GM12878 (cell line): ENCODE measurements at regions not wholly inside any gene's neighbourhood (a gene's known extent, or its start where the extent isn't known, plus 50 kb on each side); places are given as distances from the start of the nearest gene placed in this dataset.

Experiments used
- ATAC-seq: fragments of 200-7000 bp; cut with Tn5 transposase; 3 replicates; pipeline ENCODE4 v1.9.1; 2020; ENCODE audit warnings: mild to moderate bottlenecking, moderate library complexity
- BruUV-seq: library from RNA; stranded (reverse); fragments of 400-500 nt; replicated peaks from 2 replicates; lab custom pipeline; 2021; lab: Mats Ljungman, UMichigan
- CTCF ChIA-PET: fragments of 300-600 bp; sonication (Branson Sonifier 250); formaldehyde crosslinking; extraction: SDS; loops from one replicate; lab custom pipeline; 2021; ENCODE audit warnings: inconsistent platforms; lab: Yijun Ruan, JAX
- POLR2A ChIA-PET: fragments of 350-600 bp; formaldehyde crosslinking; extraction: SDS; loops from one replicate; lab custom pipeline; 2021; ENCODE audit warnings: inconsistent platforms; lab: Charles Lee
- RAD21 ChIA-PET: fragments of 300-600 bp; sonication (Branson Sonifier 250); formaldehyde crosslinking; loops from one replicate; lab custom pipeline; 2023; ENCODE audit warnings: antibody characterized with exemption; ENCODE audit not compliant: unreplicated experiment; lab: Charles Lee
- SMC1A ChIA-PET: fragments of 300-600 bp; sonication (Branson Sonifier 250); formaldehyde crosslinking; loops from one replicate; lab custom pipeline; 2023; ENCODE audit not compliant: unreplicated experiment, uncharacterized antibody; lab: Charles Lee
- DNase-seq: peaks from one replicate; pipeline ENCODE4 v3.0.0-alpha.2; 2011; ENCODE audit warnings: low read depth, low spot score
- FAIRE-seq: peaks from 3 replicates; lab custom pipeline; 2011; peaks lifted over from hg19 to GRCh38; lab: Jason Lieb, UNC
- H2AFZ ChIP-seq: 2 replicates; pipeline ENCODE4 v1.6.0; 2011; ENCODE audit warnings: low read depth, low read length, control low read depth; ENCODE audit not compliant: control insufficient read depth
- H3K27ac ChIP-seq: 2 replicates; pipeline ENCODE4 v1.5.1; 2011; ENCODE audit warnings: control low read depth; ENCODE audit not compliant: control insufficient read depth, insufficient read depth
- H3K27me3 ChIP-seq, 2 experiments: replicated peaks in 1 of 2; 2 replicates each; pipeline versions ENCODE4 v1.6.0 to v1.6.1; 2011; ENCODE audit warnings: low read length in 1 of 2; ENCODE audit not compliant: control insufficient read depth in 2 of 2, insufficient read depth in 2 of 2
- H3K36me3 ChIP-seq, 2 experiments: 2 replicates each; pipeline ENCODE4 v1.5.1; 2011; ENCODE audit warnings: low read length in 1 of 2; ENCODE audit not compliant: control insufficient read depth in 2 of 2, insufficient read depth in 2 of 2
- H3K4me1 ChIP-seq: 2 replicates; pipeline ENCODE4 v1.6.1; 2011; ENCODE audit warnings: mild to moderate bottlenecking, low read length, moderate library complexity, mixed read lengths; ENCODE audit not compliant: control insufficient read depth, insufficient read depth
- H3K4me2 ChIP-seq: 2 replicates; pipeline ENCODE4 v1.6.0; 2011; ENCODE audit warnings: control low read depth; ENCODE audit not compliant: control insufficient read depth, insufficient read depth
- H3K4me3 ChIP-seq: fragments of 200-600 bp; sonication (generic); 2 replicates; pipeline ENCODE4 v1.5.1; 2016
- H3K79me2 ChIP-seq: 2 replicates; pipeline ENCODE4 v1.6.0; 2011; ENCODE audit warnings: low read length; ENCODE audit not compliant: control insufficient read depth, insufficient read depth
- H3K9ac ChIP-seq: 2 replicates; pipeline ENCODE4 v1.8.0; 2011; ENCODE audit warnings: low read length, control low read depth, mixed read lengths; ENCODE audit not compliant: control insufficient read depth, insufficient read depth
- H3K9me3 ChIP-seq: replicated peaks from 3 replicates; pipeline ENCODE4 v1.5.1; 2011; ENCODE audit warnings: mild to moderate bottlenecking, low read length; ENCODE audit not compliant: control insufficient read depth, insufficient read depth
- H4K20me1 ChIP-seq: 2 replicates; pipeline ENCODE4 v1.6.0; 2011; ENCODE audit not compliant: control insufficient read depth, insufficient read depth
- ATF7 ChIP-seq: fragments of 450-650 bp; IDR thresholded peaks from 2 replicates; pipeline ENCODE4 v1.6.1; 2016; ENCODE audit warnings: low read depth, mild to moderate bottlenecking
- ETV6 ChIP-seq, 2 experiments: fragments of 450-650 bp in 1 of 2; IDR thresholded peaks in 1 of 2; conservative IDR thresholded peaks in 1 of 2; 2 replicates each; pipeline ENCODE4 v1.6.1; 2014; ENCODE audit warnings: antibody characterized with exemption in 1 of 2, borderline replicate concordance in 1 of 2, low read depth in 1 of 2, mild to moderate bottlenecking in 1 of 2, moderate library complexity in 1 of 2
- FOS ChIP-seq: IDR thresholded peaks from 3 replicates; pipeline ENCODE4 v1.6.1; 2011; ENCODE audit warnings: borderline replicate concordance; ENCODE audit not compliant: insufficient read length; ENCODE audit errors: extremely low read depth
- GATAD2B ChIP-seq: fragments of 450-650 bp; conservative IDR thresholded peaks from 2 replicates; pipeline ENCODE4 v1.6.1; 2017; ENCODE audit warnings: low read depth, mild to moderate bottlenecking, moderate library complexity
- IRF4 ChIP-seq: IDR thresholded peaks from 2 replicates; pipeline ENCODE4 v1.6.1; 2011; ENCODE audit warnings: low read depth, low read length
- MEF2A ChIP-seq: IDR thresholded peaks from 2 replicates; pipeline ENCODE4 v1.6.1; 2011; ENCODE audit warnings: low read depth, mild to moderate bottlenecking, low read length, moderate library complexity; ENCODE audit not compliant: insufficient read depth
- MEF2B ChIP-seq: fragments of 450-650 bp; IDR thresholded peaks from 2 replicates; pipeline ENCODE4 v1.6.1; 2018; ENCODE audit warnings: mild to moderate bottlenecking, moderate library complexity; ENCODE audit not compliant: partially characterized antibody, poor library complexity, severe bottlenecking
- NBN ChIP-seq: fragments of 450-650 bp; IDR thresholded peaks from 2 replicates; pipeline ENCODE4 v1.6.1; 2016
- PKNOX1 ChIP-seq: fragments of 450-650 bp; IDR thresholded peaks from 2 replicates; pipeline ENCODE4 v1.6.1; 2016; ENCODE audit warnings: mild to moderate bottlenecking
- RUNX3 ChIP-seq: IDR thresholded peaks from 2 replicates; pipeline ENCODE4 v1.6.1; 2012; ENCODE audit warnings: low read length, inconsistent platforms
- SRF ChIP-seq, 2 experiments: IDR thresholded peaks; 2 replicates each; pipeline ENCODE4 v1.6.1; 2011; ENCODE audit warnings: low read depth in 2 of 2, low read length in 2 of 2, mild to moderate bottlenecking in 1 of 2, moderate library complexity in 1 of 2
- USF2 ChIP-seq: IDR thresholded peaks from 2 replicates; pipeline ENCODE4 v1.6.1; 2011; ENCODE audit warnings: low read depth, low read length, improper control_type of control experiment, borderline replicate concordance
- ZBTB33 ChIP-seq: fragments of 450-650 bp; IDR thresholded peaks from 2 replicates; pipeline ENCODE4 v1.6.1; 2017; ENCODE audit warnings: mild to moderate bottlenecking
- ZNF622 ChIP-seq: fragments of 450-650 bp; IDR thresholded peaks from 2 replicates; pipeline ENCODE4 v1.6.1; 2017; ENCODE audit warnings: mild to moderate bottlenecking, inconsistent platforms
- WGBS: methylation state at CpG from one replicate; pipeline ENCODE4 v1.1.6; 2016; ENCODE audit warnings: low lambda C conversion rate; ENCODE audit not compliant: insufficient replicate concordance, insufficient coverage; ENCODE audit errors: missing lambda C conversion rate; 5-methylcytosine and 5-hydroxymethylcytosine counted together
- in situ Hi-C: fragments of 300-500 bp; cut with MboI; formaldehyde crosslinking; loops from 9 replicates; pipeline ENCODE4 v1.14.3; 2018; ENCODE audit warnings: mixed read lengths
- intact Hi-C: fragments of 100-400 bp; cut with micrococcal nuclease; formaldehyde crosslinking; loops from one replicate; pipeline ENCODE4 v1.14.2; 2022; ENCODE audit not compliant: unreplicated experiment
- TF ChIP-seq, protein P1 (sequence below): fragments of 450-650 bp; IDR thresholded peaks from 2 replicates; pipeline ENCODE4 v1.6.1; 2017; ENCODE audit warnings: mild to moderate bottlenecking, low read depth, inconsistent platforms; ENCODE audit not compliant: poor library complexity, severe bottlenecking
- TF ChIP-seq, protein P2 (sequence below): IDR thresholded peaks from 2 replicates; pipeline ENCODE4 v1.6.1; 2011; ENCODE audit warnings: low read depth, mild to moderate bottlenecking, low read length, moderate library complexity, borderline replicate concordance; ENCODE audit errors: extremely low read depth

DNA sequence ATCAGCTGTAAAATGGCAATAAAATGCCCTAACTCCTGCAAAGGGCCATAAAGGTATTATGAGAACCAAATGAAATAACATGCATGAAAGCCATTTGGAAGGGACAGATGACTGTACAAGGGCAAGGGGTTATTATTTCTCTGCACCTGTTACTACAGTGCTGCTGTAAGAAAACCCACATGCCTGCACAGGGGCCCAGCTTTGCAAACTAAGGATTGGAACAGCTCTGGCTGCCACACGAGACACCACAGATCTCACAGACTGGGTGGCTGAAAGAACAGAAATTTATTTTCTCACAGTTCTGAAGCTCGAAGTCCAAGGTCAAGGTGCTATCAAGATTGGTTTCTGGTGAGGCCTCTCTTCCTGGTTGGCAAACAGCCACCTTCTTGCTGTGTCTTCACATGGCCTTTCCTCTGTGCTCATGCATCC, 409.0 kb upstream of the NRP1 start:
- H3K79me2 ChIP-seq, result no peaks in the 10 kb centered on the region
- intact Hi-C loops, result no loop called here
- ATAC-seq (peak; percentile 81), FAIRE-seq (no peak), DNase-seq (peak; percentile 19)
- POLR2A ChIA-PET, result interaction anchor here (0.6 to 1.5 kb wide), 3 partner anchors 26 to 36 kb away, joined by 3 to 4 read pairs (median 4); no protein-coding TSS in a partner anchor
- RAD21 ChIA-PET, result interaction anchor here (0.6 to 3.8 kb wide), 31 partner anchors 9 to 895 kb away, joined by 3 to 27 read pairs (median 4); no protein-coding TSS in a partner anchor
- SMC1A ChIA-PET, result interaction anchor here (0.6 to 4.0 kb wide), 25 partner anchors 8 to 704 kb away, joined by 3 to 71 read pairs (median 5); partner anchors contain the start of gene NRP1
- H3K27ac ChIP-seq, result no peak overlapping the region
- no peaks in the 10 kb centered on the region for H3K27me3 ChIP-seq
- 0% methylated on average over 2 of the region's 2 CpGs for WGBS
- H3K9ac ChIP-seq, result no peak overlapping the region
- no peaks in the 10 kb centered on the region for H3K36me3 ChIP-seq
- BruUV-seq, result no TSS peak
- H3K4me3 ChIP-seq, result no peak overlapping the region
- no peaks in the 10 kb centered on the region for H3K9me3 ChIP-seq
- H2AFZ ChIP-seq, result no peak overlapping the region
- CTCF ChIA-PET, result interaction anchor here (0.9 to 1.8 kb wide), 6 partner anchors 9 to 367 kb away, joined by 3 to 6 read pairs (median 3); no protein-coding TSS in a partner anchor
- H4K20me1 ChIP-seq, result no peaks in the 10 kb centered on the region
- H3K4me1 ChIP-seq, result no peaks in the 10 kb centered on the region
- in situ Hi-C loops, result no loop called here
- H3K4me2 ChIP-seq, result no peak overlapping the region
- TF ChIP-seq, protein P1, sequence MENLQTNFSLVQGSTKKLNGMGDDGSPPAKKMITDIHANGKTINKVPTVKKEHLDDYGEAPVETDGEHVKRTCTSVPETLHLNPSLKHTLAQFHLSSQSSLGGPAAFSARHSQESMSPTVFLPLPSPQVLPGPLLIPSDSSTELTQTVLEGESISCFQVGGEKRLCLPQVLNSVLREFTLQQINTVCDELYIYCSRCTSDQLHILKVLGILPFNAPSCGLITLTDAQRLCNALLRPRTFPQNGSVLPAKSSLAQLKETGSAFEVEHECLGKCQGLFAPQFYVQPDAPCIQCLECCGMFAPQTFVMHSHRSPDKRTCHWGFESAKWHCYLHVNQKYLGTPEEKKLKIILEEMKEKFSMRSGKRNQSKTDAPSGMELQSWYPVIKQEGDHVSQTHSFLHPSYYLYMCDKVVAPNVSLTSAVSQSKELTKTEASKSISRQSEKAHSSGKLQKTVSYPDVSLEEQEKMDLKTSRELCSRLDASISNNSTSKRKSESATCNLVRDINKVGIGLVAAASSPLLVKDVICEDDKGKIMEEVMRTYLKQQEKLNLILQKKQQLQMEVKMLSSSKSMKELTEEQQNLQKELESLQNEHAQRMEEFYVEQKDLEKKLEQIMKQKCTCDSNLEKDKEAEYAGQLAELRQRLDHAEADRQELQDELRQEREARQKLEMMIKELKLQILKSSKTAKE, result peak; percentile 39
- no peak for TF ChIP-seq IRF4
- TF ChIP-seq RUNX3, result no peak
- no peak for TF ChIP-seq USF2
- no peak for TF ChIP-seq ZNF622
- TF ChIP-seq PKNOX1, result no peak
- no peak for TF ChIP-seq MEF2B
- no peak for TF ChIP-seq MEF2A
- peak; percentile 73 for TF ChIP-seq NBN
- TF ChIP-seq ATF7, result peak; percentile 26; the same call in 1 of the 2 replicates
- TF ChIP-seq GATAD2B, result no peak; the same call in 1 of the 2 replicates
- TF ChIP-seq ZBTB33, result no peak
- TF ChIP-seq FOS, result no peak
- TF ChIP-seq, protein P2, sequence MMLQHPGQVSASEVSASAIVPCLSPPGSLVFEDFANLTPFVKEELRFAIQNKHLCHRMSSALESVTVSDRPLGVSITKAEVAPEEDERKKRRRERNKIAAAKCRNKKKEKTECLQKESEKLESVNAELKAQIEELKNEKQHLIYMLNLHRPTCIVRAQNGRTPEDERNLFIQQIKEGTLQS, result no peak
- no peak for TF ChIP-seq ETV6 (conservative IDR thresholded peaks at IDR 0.05 in 1 of 2, IDR thresholded peaks at IDR 0.05 in 1 of 2; ENCODE audit: borderline replicate concordance in 1 of 2, low read depth in 1 of 2)
- no peak for TF ChIP-seq SRF (IDR thresholded peaks at IDR 0.05; ENCODE audit: low read depth in 2 of 2, low read length in 2 of 2)
